CD4-positive, alpha-beta T cell treated with Interleukin-10 for 1 hour (primary cell): ENCODE measurements at regions not wholly inside any gene's neighbourhood (a gene's known extent, or its start where the extent isn't known, plus 50 kb on each side); places are given as distances from the start of the nearest gene placed in this dataset.
"Not testable (repeated sequence)": the region's sequence is repeated elsewhere in the genome, so short reads cannot be mapped to it uniquely, and the experiment has no call there.

Experiments
- DNase-seq: peaks from one replicate; pipeline ENCODE4 v3.0.0-alpha.2; 2020

DNA sequence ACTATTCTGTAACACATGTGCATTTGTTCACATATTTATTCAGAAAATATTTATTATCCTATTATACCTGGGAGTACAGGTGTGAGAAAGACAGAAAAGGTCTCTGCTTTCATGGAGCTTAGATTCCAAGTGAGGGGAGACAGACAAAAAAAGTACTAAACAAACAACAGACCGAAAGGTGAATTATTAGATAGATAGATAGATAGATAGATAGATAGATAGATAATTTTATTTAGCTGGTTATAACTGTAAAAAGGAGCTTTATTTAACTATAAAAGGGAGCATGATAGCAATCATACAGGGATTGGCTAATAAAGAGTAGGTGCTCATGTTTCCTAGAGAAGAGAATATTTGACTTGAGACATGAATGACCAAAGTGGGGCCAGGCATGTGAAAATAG lies 119.4 kb downstream of the TNFSF18 start:
- DNase-seq = no peak

DNA sequence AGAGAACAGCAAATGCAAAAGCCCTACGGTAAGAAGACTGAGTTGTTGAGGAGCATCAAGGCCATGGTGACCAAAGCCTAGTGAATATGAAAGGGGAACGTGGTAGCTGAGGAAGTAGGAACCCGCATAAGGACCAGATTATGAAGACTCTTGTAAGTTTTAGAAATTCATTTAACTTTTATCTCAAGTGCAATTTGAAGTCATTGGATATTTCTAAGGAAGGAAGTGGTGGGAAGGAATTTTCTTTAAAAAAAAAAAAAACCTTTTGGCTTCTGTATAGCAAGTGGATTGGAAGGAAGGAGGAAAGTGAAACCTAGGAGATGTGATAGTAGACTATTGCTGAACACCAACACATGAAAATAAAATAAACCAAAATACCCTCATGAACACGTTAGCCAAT lies 119.0 kb downstream of the TNFSF18 start:
- DNase-seq = no peak

DNA sequence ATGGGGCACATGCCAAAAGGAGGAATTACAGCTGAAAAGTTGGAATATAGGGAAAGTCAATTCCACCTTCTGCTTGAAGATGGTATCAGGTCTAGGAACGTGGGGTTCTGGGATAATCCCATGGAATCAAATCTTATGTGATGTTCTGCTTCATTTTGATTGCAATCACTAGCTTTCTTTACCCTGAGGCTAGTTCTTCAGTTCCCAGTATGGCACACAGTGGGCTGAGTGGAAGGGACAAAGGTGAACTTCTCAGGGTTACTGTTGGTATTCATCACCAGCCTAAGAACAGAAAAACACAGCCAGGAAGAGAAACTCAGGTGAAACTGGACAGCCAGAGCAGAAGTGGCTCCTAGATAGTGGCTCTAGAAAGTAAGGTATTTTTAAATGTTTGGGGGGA lies 117.8 kb downstream of the TNFSF18 start:
- DNase-seq = no peak

DNA sequence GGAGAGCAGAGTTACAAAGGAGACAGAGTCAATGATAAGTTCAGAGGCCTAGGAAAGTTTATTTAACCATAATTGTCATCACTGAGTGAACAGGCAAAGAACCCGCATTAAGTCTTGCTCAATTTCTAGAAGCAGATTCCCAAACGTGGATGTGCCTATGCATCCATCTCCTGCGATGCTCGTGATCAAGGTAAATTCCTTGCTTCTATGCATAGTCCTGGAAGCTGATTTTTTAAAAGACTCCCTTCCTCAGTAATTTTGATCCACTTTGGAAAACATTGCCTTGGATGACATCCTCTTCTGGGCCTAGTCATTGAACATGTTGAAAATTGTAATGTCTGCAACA lies 116.4 kb downstream of the TNFSF18 start:
- no peak for DNase-seq

DNA sequence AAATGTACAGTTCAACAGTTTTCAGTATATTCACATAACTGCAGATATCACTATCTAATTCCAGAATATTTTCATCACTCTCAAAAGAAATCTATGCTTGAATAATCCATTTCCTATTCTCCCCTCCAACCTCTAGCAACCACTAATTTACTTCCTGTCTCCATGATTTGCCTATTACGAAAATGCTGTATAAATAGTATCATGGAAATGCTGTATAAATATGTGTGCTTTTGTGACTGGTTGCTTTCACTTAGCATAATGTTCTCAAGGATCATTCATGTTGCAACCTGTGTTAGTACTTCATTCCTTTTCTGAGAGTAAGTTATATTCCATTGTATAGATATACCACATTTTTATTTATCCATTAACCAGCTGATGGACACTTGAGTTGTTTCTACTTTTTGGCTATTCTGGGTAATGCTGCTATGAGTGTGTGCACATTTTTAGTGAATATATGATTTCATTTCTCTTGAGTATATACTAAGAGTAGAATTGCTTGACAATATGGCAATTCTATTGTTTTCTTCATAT lies 115.6 kb downstream of the TNFSF18 start:
- DNase-seq = no peak

DNA sequence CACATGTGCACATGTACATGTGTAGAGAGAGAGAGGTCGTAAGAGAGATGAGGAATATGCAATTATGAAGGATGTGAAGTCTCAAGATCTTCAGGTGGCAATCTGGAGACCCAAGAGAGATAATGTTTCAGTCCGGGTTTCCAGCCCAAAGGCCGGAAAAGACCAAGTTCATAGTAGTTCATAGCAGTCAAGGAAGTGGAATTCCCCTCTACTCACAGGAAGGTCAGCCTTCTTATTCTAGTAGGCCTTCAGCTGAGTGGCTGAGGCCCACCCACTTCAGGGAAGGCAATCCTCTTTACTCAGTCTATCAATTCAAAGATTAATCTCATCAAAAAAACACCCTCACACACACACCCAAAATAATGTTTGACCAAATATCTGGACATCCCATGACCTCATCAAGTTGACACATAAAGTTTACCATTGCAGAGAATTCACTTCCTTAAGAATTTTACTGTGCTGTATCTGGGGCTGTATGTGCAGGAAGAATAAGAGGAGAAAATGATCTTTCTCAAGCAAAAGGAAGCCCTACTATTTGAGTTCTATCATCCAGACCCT lies 114.6 kb downstream of the TNFSF18 start:
- no peak for DNase-seq

DNA sequence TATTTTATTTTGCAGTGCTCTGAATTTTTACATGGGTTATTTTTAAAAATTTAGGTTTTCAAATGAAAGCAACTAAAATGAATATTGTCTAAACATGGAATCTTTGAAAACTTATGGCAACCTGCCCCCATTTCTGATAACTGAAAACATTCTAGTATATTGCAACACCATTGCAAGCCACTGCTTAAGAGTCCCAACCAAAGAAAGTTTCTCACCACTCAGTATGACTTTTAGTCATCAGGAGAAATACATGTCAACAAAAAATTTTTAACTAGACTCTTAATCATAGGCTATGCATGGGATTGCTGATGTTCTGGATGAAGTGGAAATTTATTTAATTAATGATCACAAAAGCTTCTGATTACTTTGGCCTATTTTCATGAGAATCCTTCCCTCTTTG lies 112.1 kb downstream of the TNFSF18 start:
- no peak for DNase-seq

DNA sequence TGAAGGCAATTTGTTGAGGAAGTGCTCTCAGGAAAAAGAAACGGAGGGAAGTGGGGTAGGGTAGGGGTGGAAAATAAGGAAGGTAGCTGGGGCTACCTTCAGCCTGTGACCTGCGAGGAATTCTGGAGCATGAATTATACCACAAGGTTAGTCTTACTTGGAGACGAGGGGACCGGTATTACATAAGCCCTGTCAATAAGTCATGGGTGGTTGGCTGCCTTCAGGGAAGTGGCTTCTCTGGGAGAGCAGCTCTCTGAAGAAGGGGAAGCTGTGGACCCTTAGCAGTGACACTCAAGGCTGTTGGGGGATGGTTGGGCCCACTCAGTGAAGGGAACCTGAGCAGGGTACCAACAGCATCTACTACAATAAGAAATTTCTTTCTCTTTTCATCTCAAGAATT lies 111.3 kb downstream of the TNFSF18 start:
- no peak for DNase-seq

DNA sequence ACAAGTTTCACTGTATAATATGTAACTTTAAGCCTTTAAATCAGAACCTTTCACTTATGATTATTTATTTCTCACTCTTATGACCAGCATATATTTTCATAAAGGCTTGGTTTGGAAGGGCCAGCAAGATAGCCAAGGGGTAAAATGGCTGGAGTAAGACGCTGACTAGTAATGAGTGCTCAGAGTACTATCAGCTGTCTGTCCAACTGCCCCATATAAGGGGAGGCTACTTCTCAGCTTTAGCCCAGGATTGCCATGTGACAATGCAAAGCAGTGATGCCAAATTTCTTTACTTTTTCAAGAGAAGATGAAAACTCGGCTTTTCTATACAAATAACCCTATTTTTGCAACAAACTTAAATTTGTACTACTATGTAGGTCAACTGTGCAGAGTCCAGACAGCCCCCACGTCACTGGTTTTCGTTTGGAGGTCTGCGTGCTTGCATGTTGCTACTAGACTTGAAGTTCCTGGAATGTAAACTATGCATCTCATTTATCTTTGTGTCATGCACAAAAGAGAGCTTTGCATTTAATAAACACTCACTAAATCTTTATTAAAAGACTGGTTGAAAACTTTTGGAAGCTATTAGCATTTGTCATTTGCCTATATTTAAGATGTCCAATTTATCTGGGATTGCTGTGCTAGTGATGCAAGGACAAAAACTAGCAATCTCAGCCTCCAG lies 110.4 kb downstream of the TNFSF18 start:
- DNase-seq = no peak

DNA sequence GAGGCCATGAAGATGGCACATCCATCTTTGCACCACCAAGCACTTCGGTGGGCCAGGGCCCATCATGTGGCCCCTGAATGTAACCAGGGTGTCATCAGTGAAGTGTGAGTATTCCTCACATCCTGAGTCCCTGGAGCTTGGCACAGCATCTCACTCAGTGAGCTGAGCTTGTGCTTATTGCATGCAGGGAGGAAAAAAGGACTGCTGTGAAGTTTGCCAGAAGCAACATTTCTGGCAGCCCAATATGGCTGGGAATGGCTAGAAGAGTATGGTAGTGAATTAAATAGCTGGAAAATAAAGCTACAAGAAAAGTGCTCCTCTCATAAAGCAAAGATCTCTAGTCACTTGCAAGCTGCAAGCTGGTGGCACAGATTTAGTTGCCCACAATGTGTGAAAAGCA lies 109.3 kb downstream of the TNFSF18 start:
- DNase-seq = no peak

DNA sequence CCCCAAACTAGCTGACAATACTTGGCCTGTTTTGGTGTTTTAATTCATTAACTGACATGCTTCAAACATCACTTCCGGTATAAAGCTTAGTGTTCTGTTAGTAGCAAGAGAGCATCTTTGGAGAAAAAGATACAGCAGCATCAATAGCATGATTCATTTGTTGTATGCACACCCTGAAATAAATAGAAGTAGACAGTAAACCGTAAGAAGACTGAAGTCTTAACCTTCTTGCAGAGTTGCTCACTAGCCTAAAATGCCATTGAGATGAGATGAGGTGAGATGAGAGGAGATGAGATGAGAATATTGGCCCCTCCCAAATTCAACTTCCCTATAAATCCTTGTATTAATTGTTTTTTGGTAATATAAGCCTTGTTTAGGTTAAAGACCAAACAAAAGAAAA lies 108.8 kb downstream of the TNFSF18 start:
- DNase-seq = no peak

DNA sequence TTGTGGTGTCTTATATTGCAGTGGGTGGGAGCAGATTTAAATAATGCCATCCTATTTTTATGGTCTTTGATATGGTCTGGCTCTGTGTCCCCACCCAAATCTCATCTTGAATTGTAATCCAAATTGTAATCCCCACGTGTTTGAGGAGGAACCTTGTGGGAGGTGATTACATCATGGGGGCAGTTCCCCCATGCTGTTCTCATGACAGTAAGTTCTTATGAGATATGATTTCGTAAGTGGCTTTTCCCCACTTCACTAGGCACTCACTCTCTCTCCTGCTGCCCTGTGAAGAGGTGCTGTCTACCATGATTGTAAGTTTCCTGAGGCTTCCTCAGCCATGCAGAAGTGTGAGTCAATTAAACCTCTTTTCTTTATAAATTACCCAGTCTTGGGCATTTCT lies 107.6 kb downstream of the TNFSF18 start:
- not testable (repeated sequence) for DNase-seq

DNA sequence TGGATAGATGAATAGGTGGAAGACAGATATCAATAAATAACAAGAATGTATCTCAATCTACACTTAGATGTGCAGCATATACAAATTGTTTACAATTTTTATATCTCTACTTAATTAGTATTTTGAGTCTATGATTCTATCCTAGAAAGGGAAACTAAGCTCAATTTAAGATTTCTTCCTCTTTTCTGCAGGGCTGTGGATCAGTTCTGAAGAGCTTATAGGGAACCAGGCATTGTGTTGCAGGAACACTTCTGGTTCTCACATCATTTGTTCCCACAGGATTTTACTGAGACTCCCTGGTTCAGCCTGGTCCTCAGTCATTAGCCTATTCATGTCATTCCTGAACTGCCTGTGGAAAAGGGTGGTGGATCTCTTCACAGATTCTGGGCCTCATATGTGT lies 105.8 kb downstream of the TNFSF18 start:
- DNase-seq = no peak

DNA sequence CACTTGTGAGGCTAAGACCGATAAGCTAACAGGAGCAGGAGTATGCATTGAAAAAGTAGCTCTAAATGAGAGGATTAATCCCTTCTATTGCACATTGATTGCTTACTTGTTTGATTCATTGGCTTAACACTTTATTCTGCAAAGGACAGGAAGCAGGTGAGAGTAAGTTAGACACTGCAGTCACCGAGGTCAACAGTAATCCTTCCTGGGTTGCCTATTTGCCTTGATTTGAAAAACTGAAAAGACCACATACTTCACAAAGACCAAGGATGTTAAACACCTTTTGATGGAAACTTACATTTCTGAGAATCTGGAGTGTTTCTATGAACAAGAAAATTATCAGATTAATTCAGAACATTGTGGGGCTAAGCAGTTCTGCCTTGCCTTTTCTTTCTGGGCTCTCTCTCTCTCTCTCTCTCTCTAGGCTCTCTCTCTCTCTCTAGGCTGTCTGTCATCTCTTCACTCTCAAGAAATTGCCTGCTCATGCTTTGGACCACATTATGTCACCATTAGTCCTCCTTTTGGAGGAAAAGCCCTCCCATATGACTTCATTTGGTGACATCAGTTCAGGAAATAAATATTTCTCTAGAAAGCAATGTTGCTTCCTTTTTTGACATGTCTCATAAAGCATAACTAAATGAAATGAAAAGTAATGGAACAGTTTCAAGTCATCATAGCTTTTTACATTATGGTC lies 103.8 kb downstream of the TNFSF18 start:
- peak; percentile 19 for DNase-seq

DNA sequence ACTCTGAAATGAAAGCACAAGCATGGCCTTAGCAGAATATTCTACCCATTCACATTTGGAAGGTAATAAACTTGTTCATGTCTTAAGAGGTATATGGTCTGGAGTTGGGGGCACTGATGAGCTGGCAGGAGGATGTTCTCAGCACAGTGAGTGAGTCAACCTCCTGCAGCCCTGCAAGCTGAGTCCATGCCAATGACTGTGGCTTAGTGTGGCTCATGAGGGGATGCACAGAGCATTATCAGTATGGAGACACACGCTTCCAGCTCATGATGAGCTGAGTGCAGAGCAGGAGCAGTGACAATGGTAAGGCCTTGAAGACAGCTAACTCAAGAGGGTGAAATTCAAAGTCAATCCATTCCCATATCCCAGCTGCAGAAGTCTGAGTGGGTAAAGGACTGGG lies 102.3 kb downstream of the TNFSF18 start:
- no peak for DNase-seq

DNA sequence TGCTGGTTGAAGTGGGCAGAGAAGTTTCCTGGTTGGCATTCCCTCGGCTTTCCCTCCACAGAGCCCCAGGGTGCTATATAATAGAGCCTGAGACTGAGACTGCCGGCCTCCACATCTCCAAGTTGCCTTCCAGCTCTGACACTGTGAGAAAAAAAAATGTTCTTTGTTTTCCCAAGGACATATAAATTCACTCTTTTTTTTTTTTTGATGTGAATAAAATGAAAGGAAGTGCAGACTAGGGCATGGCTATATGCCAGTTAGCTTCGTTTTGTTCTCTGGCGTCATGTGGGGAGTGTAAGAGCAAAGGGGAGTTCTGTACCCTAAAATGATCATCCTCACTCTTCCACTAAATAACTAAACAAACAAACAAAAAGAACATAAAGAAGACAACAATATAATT lies 101.6 kb downstream of the TNFSF18 start:
- no peak for DNase-seq

DNA sequence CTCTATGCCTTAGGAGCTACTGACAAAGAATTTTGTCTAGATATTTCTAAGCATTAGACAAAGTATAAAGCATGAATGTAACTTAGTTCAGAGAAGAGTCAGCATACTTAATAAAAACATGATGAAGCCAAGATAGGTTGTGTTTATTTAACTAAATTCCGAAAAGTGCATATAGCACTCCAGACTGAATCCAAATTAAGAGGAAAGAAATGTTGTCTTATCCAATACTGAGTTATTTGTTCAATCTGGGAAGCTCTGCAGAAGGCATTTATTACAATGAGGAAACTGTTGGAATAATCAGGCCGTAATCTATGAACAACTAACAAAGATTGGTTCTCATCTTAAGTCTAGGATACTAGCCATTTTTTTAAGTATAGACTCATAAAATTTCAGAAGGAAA lies 100.2 kb downstream of the TNFSF18 start:
- DNase-seq = no peak

DNA sequence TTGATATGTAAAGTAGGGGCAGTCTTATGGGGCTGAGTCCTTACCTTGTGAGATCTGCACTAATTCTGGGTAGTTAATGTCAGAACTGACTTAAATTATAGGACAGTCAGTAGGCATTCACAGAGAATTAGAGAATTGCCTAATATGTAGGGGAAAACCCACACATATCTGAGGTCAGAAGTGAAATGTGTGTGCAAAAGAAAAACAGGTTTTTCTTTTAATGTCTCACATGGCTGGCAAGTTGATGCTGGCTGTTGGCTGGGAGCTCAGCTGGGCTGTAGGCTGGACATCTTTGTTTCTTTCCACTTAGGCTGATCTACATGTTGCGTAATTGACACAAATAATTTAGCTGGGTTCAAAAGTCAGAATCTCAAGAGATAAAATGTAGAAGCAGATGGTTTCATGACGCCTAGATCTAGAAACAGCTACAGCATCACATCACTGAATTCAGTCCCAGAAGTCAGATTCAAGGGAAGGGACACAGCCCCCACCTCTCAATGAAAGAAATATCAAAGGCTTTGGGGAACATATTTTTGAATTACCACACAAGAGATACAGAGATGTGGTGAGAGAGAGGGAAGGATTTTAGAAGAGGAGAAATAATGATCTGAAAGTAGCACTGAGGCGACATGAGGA lies 98.9 kb downstream of the TNFSF18 start:
- DNase-seq = no peak

DNA sequence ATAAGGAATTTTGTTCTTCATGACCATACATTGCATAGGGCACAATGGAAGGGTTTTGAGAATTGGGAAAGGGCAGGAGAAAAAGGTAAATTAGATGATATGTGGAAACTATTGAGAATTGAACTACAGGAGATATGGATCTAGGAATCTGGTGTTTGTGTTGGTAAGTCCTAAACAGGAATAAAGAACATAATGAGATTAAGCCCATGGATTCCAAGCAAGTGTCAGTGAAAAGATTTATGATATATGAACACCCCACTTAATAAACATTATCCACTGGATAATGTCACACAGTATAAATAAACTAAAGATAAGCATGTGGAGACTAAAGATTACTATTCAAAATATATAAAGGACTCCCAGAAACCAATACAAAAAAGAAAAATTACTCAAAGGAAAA lies 98.2 kb downstream of the TNFSF18 start:
- DNase-seq = no peak

DNA sequence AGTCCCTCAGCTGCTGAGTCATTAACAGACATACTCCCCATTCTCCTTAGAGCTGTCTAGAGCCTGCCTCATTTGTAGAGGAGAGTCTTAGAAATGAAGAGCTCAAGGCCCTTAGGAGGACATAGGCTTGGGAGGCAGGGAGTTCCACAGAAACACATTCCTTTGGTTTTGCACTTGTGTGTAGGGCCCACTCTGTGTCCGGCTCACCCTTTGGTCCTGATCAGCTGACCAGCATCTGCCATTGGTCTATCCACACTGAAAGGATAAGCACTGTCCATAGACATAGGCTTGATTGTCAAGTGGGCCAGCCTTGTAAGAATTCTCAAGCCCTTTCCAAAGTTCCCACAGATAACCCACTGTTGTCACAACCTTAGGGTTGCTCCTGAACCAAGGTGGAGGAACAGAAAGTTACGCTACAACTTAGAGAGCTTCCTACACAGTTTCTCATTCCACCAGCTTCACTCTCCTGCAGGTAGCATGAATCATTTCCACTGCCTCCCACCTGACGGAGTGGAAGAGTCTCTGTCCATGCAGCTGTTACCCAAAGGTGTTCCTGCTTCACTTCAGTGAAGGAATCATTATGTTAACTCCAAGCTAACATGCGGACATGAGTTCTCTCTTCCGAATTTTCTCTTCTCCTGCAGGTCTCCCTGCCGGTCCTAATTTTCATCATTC lies 96.1 kb downstream of the TNFSF18 start:
- no peak for DNase-seq

DNA sequence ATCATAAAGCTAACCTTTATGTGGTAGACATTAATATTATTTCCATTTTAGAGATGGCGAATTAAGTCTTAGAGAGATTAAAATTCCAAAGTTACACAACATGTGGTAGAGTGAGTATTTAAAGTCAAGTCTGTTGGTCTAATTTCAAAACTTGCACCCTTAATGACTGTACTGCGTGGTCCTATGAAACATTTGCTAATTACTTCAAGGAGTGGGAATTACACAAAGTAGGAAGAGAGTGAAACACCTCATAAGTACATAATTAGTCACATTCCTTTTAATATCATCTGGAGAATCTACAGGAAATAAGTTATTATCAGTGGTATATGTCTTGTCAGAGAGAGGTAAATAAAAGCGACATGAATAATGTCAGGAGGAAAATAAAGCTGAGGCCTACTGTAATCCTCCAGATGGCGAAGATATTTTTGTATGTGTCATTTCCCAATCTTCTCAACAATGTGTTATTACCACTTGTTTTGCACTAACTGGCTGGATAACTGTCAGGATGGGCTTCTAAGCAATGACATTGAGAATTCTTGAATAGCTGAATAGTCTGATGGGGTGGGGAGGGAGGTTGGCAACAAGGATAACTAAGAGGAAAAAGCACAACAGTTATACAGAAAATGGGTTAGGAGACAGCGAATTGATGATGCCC lies 95.5 kb downstream of the TNFSF18 start:
- DNase-seq = no peak

DNA sequence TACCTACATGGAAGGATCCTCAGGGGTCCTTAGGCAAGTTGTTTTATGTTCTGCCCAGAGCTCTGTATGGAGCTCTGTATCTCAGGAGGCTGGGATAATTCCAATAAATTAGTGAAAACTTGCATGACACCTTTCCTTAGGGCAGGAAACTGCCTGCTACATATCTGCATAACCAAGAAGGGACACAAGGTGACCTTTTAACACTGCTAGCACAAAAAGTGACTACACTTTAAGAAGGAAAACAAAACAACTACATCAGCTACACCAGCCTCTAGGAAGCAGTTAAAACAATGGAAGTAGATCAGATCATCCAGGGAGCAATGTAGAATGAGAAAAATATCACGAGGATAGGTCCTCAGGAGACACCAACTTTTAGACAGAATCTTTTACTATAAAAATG lies 93.9 kb downstream of the TNFSF18 start:
- DNase-seq = no peak

DNA sequence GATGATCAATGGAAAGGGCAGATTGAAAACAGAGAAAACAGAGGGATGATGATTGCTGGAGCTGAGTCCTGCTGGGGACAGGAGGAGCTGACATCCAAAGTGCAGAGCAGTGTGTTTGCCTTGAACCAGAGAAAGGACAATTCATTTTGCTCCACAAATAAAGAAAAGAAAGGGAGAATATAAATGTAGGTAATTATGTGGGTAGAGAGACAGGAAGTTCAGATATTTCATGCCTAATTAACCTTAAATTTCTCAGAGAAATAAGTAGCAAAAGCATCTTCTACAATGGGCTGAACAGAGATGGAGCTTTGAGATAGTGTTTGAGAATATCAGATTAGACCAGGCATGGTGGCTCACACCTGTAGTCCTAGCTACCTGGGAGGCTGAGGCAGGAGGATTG lies 93.2 kb downstream of the TNFSF18 start:
- no peak for DNase-seq
